Osteoblast (primary cell): ENCODE measurements at regions not wholly inside any gene's neighbourhood (a gene's known extent, or its start where the extent isn't known, plus 50 kb on each side); places are given as distances from the start of the nearest gene placed in this dataset.

Experiments used
- DNase-seq: peaks from one replicate; pipeline ENCODE4 v3.0.0; 2011; ENCODE audit warnings: low spot score, mixed read lengths; ENCODE audit not compliant: insufficient read length; ENCODE audit errors: missing footprints
- H2AFZ ChIP-seq: 2 replicates; pipeline ENCODE4 v1.6.0; 2011; ENCODE audit warnings: mild to moderate bottlenecking, low read length
- H3K27ac ChIP-seq: 2 replicates; pipeline ENCODE4 v1.5.1; 2011; ENCODE audit warnings: mild to moderate bottlenecking, low read depth, low read length, moderate library complexity
- H3K27me3 ChIP-seq: 2 replicates; pipeline ENCODE4 v1.6.0; 2012; ENCODE audit warnings: mild to moderate bottlenecking, control low read depth, inconsistent platforms, low read length, moderate library complexity; ENCODE audit not compliant: insufficient read depth
- H3K36me3 ChIP-seq: 2 replicates; pipeline ENCODE4 v1.5.1; 2011; ENCODE audit warnings: mild to moderate bottlenecking, low read length, control low read depth, moderate library complexity; ENCODE audit not compliant: insufficient read depth
- H3K4me1 ChIP-seq: 2 replicates; pipeline ENCODE4 v1.5.1; 2011; ENCODE audit warnings: mild to moderate bottlenecking, low read length, control low read depth, moderate library complexity; ENCODE audit not compliant: insufficient read depth
- H3K4me2 ChIP-seq: 2 replicates; pipeline ENCODE4 v1.6.0; 2011; ENCODE audit warnings: mild to moderate bottlenecking, low read length; ENCODE audit not compliant: insufficient read depth
- H3K4me3 ChIP-seq: fragments of 200-600 bp; sonication (generic); 3 replicates; pipeline ENCODE4 v1.5.1; 2012; ENCODE audit warnings: mild to moderate bottlenecking, low read length, inconsistent platforms; ENCODE audit not compliant: insufficient read depth
- H3K79me2 ChIP-seq: 2 replicates; pipeline ENCODE4 v1.6.0; 2012; ENCODE audit warnings: mild to moderate bottlenecking, low read length, control low read depth, inconsistent platforms; ENCODE audit not compliant: insufficient read depth
- H3K9me3 ChIP-seq: 2 replicates; pipeline ENCODE4 v1.5.1; 2011; ENCODE audit warnings: low read depth, low read length, control low read depth
- H4K20me1 ChIP-seq: 2 replicates; pipeline ENCODE4 v1.6.0; 2012; ENCODE audit warnings: mild to moderate bottlenecking, low read length, control low read depth; ENCODE audit not compliant: insufficient read depth
- CTCF ChIP-seq: IDR thresholded peaks from 2 replicates; pipeline ENCODE4 v1.5.1; 2011; ENCODE audit warnings: mild to moderate bottlenecking, low read depth, low read length, moderate library complexity; ENCODE audit errors: extremely low read depth

- Histone ChIP-seq H4K20me1 (no peaks in the 10 kb centered on the region), H3K4me1 (peaks cover 57% of the 10 kb centered on the region), H3K27me3 (no peaks in the 10 kb centered on the region), H3K4me3 (no peak overlapping the region), H3K36me3 (no peaks in the 10 kb centered on the region), H3K4me2 (no peak overlapping the region), H2AFZ (no peak overlapping the region), H3K79me2 (no peaks in the 10 kb centered on the region), H3K27ac (peak overlapping the region; percentile 98), H3K9me3 (peaks cover 2% of the 10 kb centered on the region)
- no peak for DNase-seq
- no peak for TF ChIP-seq CTCF
Measured at GRCh38 chr4:114279066-114279465, 299.6 kb upstream of the ARSJ start.

GRCh38 chr4:114279711-114280110, 300.3 kb upstream of the ARSJ start:
- no peaks in the 10 kb centered on the region for H3K79me2 ChIP-seq
- no peak for TF ChIP-seq CTCF
- H2AFZ ChIP-seq: no peak overlapping the region
- peaks cover 57% of the 10 kb centered on the region for H3K4me1 ChIP-seq
- DNase-seq: no peak
- peak overlapping the region; percentile 98 for H3K27ac ChIP-seq
- H3K27me3 ChIP-seq: no peaks in the 10 kb centered on the region
- H3K36me3 ChIP-seq: no peaks in the 10 kb centered on the region
- peaks cover 2% of the 10 kb centered on the region for H3K9me3 ChIP-seq
- H3K4me3 ChIP-seq: no peak overlapping the region
- H4K20me1 ChIP-seq: no peaks in the 10 kb centered on the region
- no peak overlapping the region for H3K4me2 ChIP-seq

DNA sequence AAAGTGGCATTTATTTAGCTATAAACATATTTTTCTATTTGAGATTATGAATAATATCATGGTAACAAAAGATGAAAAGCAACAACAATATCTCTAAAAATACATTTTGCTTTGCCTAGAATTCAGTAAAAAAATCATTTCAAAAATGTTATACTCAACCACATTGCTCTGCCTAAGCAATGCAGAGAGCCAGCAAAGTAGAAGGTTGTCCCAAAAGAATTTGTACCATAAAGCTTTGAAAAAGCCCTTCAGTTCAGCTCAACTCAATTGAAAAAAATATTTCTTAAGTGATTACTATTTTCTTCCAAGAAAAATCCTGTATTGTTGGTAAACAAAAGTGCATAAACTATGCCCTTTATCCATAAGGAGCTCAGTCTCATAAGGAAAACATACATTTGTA, 301.2 kb upstream of the ARSJ start:
- Histone ChIP-seq H3K9me3 (peaks cover 2% of the 10 kb centered on the region), H3K79me2 (no peaks in the 10 kb centered on the region), H3K36me3 (no peaks in the 10 kb centered on the region), H3K4me1 (peaks cover 60% of the 10 kb centered on the region), H2AFZ (no peak overlapping the region), H3K4me2 (no peak overlapping the region), H3K27ac (peak overlapping the region; percentile 98), H4K20me1 (no peaks in the 10 kb centered on the region), H3K27me3 (no peaks in the 10 kb centered on the region), H3K4me3 (no peak overlapping the region)
- DNase-seq: no peak
- TF ChIP-seq CTCF: no peak

DNA sequence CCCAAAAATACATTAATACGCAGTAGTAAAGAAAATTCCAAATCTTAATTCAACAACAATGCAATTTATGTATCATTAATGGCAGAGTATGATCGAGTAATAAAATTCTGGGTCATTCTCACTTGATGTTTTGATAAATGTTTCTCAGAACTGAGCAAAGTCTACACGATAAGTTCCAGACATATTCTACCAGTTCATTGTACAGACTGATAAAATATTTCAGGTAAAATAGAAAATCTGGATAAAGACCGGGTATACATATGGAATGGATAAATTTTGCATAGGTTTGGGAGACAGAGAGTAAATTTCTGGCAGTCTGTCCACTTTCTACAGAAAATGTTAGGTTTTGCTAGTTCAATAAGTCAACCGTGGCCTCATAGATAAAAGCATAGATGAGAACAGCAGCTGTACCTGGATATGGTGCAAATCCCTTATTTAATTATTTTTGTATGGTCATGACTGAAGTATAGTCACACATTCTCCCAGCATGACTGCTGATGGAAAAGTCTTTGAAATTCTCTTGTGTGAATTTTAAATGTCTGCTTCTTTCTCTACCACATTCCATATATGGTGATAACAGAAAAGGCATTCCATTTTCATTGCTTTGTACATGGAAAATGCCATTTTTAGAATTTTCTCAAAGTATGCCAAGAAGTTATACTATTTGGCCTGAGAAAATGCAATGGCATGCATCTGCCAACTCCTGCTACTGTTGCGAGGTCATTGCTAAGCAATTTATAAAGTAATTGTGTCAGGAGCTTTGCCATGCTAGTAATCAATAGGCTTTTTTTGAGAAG, 301.9 kb upstream of the ARSJ start:
- peak overlapping the region; percentile 98 for H3K27ac ChIP-seq
- no peak overlapping the region for H2AFZ ChIP-seq
- H3K79me2 ChIP-seq: no peaks in the 10 kb centered on the region
- no peak for TF ChIP-seq CTCF
- H4K20me1 ChIP-seq: no peaks in the 10 kb centered on the region
- no peaks in the 10 kb centered on the region for H3K27me3 ChIP-seq
- H3K4me2 ChIP-seq: no peak overlapping the region
- H3K9me3 ChIP-seq: peaks cover 2% of the 10 kb centered on the region
- H3K4me3 ChIP-seq: no peak overlapping the region
- no peaks in the 10 kb centered on the region for H3K36me3 ChIP-seq
- peaks cover 59% of the 10 kb centered on the region for H3K4me1 ChIP-seq
- DNase-seq: peak; percentile 60
